Ascending aorta (tissue), 2 donors: ENCODE measurements at regions not wholly inside any gene's neighbourhood (a gene's known extent, or its start where the extent isn't known, plus 50 kb on each side); places are given as distances from the start of the nearest gene placed in this dataset.

Source experiments
- DNase-seq, 2 donors: peaks; one replicate each; pipeline ENCODE4 v3.0.0-alpha.2; 2019; ENCODE audit warnings: low spot score in 2 of 2
- H3K27ac ChIP-seq, 2 donors: fragments of 200-600 bp; sonication (generic); one replicate each; pipeline ENCODE4 v1.5.1; 2016 to 2017; ENCODE audit warnings: mild to moderate bottlenecking in 1 of 2
- H3K27me3 ChIP-seq: fragments of 200-600 bp; sonication (generic); one replicate; pipeline ENCODE4 v1.5.1; 2017
- H3K36me3 ChIP-seq, 2 donors: fragments of 200-600 bp; sonication (generic); one replicate each; pipeline ENCODE4 v1.5.1; 2016
- H3K4me1 ChIP-seq, 2 donors: fragments of 200-600 bp; sonication (generic); one replicate each; pipeline ENCODE4 v1.5.1; 2016 to 2017; ENCODE audit warnings: mild to moderate bottlenecking in 1 of 2
- H3K4me3 ChIP-seq, 2 donors: fragments of 200-600 bp; sonication (generic); one replicate each; pipeline ENCODE4 v1.5.1; 2016 to 2017; ENCODE audit warnings: mild to moderate bottlenecking in 1 of 2
- H3K9me3 ChIP-seq, 2 donors: fragments of 200-600 bp; sonication (generic); one replicate each; pipeline ENCODE4 v1.5.1; 2016
- CTCF ChIP-seq, 3 experiments: fragments of 200-600 bp in 2 of 3; fragments of 450-650 bp in 1 of 3; sonication (generic) in 2 of 3; IDR thresholded peaks; one replicate each; pipeline ENCODE4 v1.5.1; 2016 to 2019; ENCODE audit warnings: antibody characterized with exemption in 3 of 3, mild to moderate bottlenecking in 1 of 3, moderate library complexity in 1 of 3
- intact Hi-C: fragments of 100-400 bp; cut with DNase I; formaldehyde crosslinking; loops from one replicate; pipeline ENCODE4 v1.15.1; 2023

- no peaks in the 10 kb centered on the region for H3K9me3 ChIP-seq
- H3K4me3 ChIP-seq, result no peak overlapping the region
- no peaks in the 10 kb centered on the region for H3K27me3 ChIP-seq
- DNase-seq, result no peak
- no peak overlapping the region for H3K27ac ChIP-seq
- peak; percentile 22 to 59 (median 53) for TF ChIP-seq CTCF (IDR thresholded peaks at IDR 0.05)
- no peaks in the 10 kb centered on the region for H3K4me1 ChIP-seq
- H3K36me3 ChIP-seq, result no peaks in the 10 kb centered on the region
- intact Hi-C loops, result no loop called here
Observed at GRCh38 chr18:8478166-8478967, 130.9 kb upstream of the RAB12 start.

GRCh38 chr18:8478968-8479370 is 130.3 kb upstream of the RAB12 start:
- Histone ChIP-seq H3K27me3 (no peaks in the 10 kb centered on the region), H3K9me3 (no peaks in the 10 kb centered on the region), H3K27ac (no peak overlapping the region), H3K36me3 (no peaks in the 10 kb centered on the region), H3K4me3 (no peak overlapping the region), H3K4me1 (no peaks in the 10 kb centered on the region)
- intact Hi-C loops, result no loop called here
- TF ChIP-seq CTCF (IDR thresholded peaks at IDR 0.05), result no peak
- DNase-seq, result no peak

GRCh38 chr18:8479789-8480188 is 129.4 kb upstream of the RAB12 start:
- no peaks in the 10 kb centered on the region for H3K4me1 ChIP-seq
- no peak overlapping the region for H3K27ac ChIP-seq
- no peak for DNase-seq
- H3K36me3 ChIP-seq, result no peaks in the 10 kb centered on the region
- TF ChIP-seq CTCF (IDR thresholded peaks at IDR 0.05), result no peak
- intact Hi-C loops, result no loop called here
- no peaks in the 10 kb centered on the region for H3K27me3 ChIP-seq
- H3K4me3 ChIP-seq, result no peak overlapping the region
- no peaks in the 10 kb centered on the region for H3K9me3 ChIP-seq

GRCh38 chr18:8480506-8481328 is 128.5 kb upstream of the RAB12 start:
- peak in 2 of 3 experiments; percentile 22 to 42 for TF ChIP-seq CTCF (IDR thresholded peaks at IDR 0.05)
- Histone ChIP-seq H3K27me3 (no peaks in the 10 kb centered on the region), H3K4me3 (no peak overlapping the region), H3K9me3 (no peaks in the 10 kb centered on the region), H3K27ac (no peak overlapping the region), H3K36me3 (no peaks in the 10 kb centered on the region), H3K4me1 (no peaks in the 10 kb centered on the region)
- no peak for DNase-seq
- intact Hi-C loops, result no loop called here

- H3K4me1 ChIP-seq, result no peaks in the 10 kb centered on the region
- intact Hi-C loops, result no loop called here
- DNase-seq, result no peak
- TF ChIP-seq CTCF (IDR thresholded peaks at IDR 0.05), result no peak
- H3K27ac ChIP-seq, result no peak overlapping the region
- H3K27me3 ChIP-seq, result no peaks in the 10 kb centered on the region
- H3K4me3 ChIP-seq, result no peak overlapping the region
- no peaks in the 10 kb centered on the region for H3K9me3 ChIP-seq
- H3K36me3 ChIP-seq, result no peaks in the 10 kb centered on the region
Observed at GRCh38 chr18:8484951-8485350, 124.3 kb upstream of the RAB12 start.
